RWPE2 (cell line): ENCODE measurements at regions not wholly inside any gene's neighbourhood (a gene's known extent, or its start where the extent isn't known, plus 50 kb on each side); places are given as distances from the start of the nearest gene placed in this dataset.

ENCODE experiments used
- ATAC-seq: fragments of 200-7000 bp; cut with Tn5 transposase; 3 replicates; pipeline ENCODE4 v1.9.1; 2021; ENCODE audit warnings: low read depth
- DNase-seq: peaks from one replicate; pipeline ENCODE4 v3.0.0-alpha.2; 2020; ENCODE audit warnings: low spot score
- H3K27ac ChIP-seq: fragments of 450-650 bp; 2 replicates; pipeline ENCODE4 v1.5.1; 2017; ENCODE audit warnings: mild to moderate bottlenecking; ENCODE audit not compliant: poor library complexity, severe bottlenecking
- H3K27me3 ChIP-seq: fragments of 250-450 bp; sonication (Bioruptor Pico); 2 replicates; pipeline ENCODE4 v1.5.1; 2021; ENCODE audit warnings: mild to moderate bottlenecking, moderate library complexity; ENCODE audit not compliant: insufficient read depth, poor library complexity, severe bottlenecking
- H3K36me3 ChIP-seq: fragments of 250-450 bp; sonication (Bioruptor Pico); 2 replicates; pipeline ENCODE4 v1.5.1; 2020; ENCODE audit warnings: low read depth, mild to moderate bottlenecking, moderate library complexity
- H3K4me1 ChIP-seq: fragments of 250-450 bp; sonication (Bioruptor Pico); 2 replicates; pipeline ENCODE4 v1.5.1; 2021; ENCODE audit warnings: mild to moderate bottlenecking, moderate library complexity; ENCODE audit not compliant: insufficient read depth, poor library complexity, severe bottlenecking
- H3K4me3 ChIP-seq: fragments of 250-450 bp; sonication (Bioruptor Pico); 2 replicates; pipeline ENCODE4 v1.5.1; 2021; ENCODE audit warnings: mild to moderate bottlenecking, moderate library complexity; ENCODE audit not compliant: severe bottlenecking
- H3K9me3 ChIP-seq: fragments of 250-450 bp; sonication (Bioruptor Pico); 2 replicates; pipeline ENCODE4 v1.5.1; 2021; ENCODE audit warnings: mild to moderate bottlenecking, moderate library complexity; ENCODE audit not compliant: severe bottlenecking
- CTCF ChIP-seq: fragments of 450-650 bp; IDR thresholded peaks from one replicate; pipeline ENCODE4 v1.5.1; 2017; ENCODE audit warnings: mild to moderate bottlenecking, moderate library complexity; ENCODE audit not compliant: poor library complexity, severe bottlenecking

GRCh38 chr2:21401022-21401698 is 277.4 kb downstream of the TDRD15 start:
- no peak overlapping the region for H3K27ac ChIP-seq
- no peak overlapping the region for H3K4me3 ChIP-seq
- H3K9me3 ChIP-seq: no peaks in the 10 kb centered on the region
- no peaks in the 10 kb centered on the region for H3K27me3 ChIP-seq
- ATAC-seq (no peak), DNase-seq (no peak)
- no peaks in the 10 kb centered on the region for H3K36me3 ChIP-seq
- no peaks in the 10 kb centered on the region for H3K4me1 ChIP-seq
- no peak for TF ChIP-seq CTCF

GRCh38 chr2:21404137-21404536 is 280.4 kb downstream of the TDRD15 start:
- ATAC-seq (no peak), DNase-seq (no peak)
- no peak for TF ChIP-seq CTCF

GRCh38 chr2:21404827-21405625 is 281.3 kb downstream of the TDRD15 start:
- Histone ChIP-seq H3K4me3 (no peak overlapping the region), H3K9me3 (no peaks in the 10 kb centered on the region), H3K27ac (no peak overlapping the region), H3K4me1 (no peaks in the 10 kb centered on the region), H3K27me3 (no peaks in the 10 kb centered on the region), H3K36me3 (no peaks in the 10 kb centered on the region)
- DNase-seq (no peak), ATAC-seq (no peak)
- no peak for TF ChIP-seq CTCF

More at GRCh38 chr2:21404137-21404536, 280.4 kb downstream of the TDRD15 start:
- Histone ChIP-seq H3K27ac (no peak overlapping the region), H3K4me3 (no peak overlapping the region), H3K27me3 (no peaks in the 10 kb centered on the region), H3K36me3 (no peaks in the 10 kb centered on the region), H3K9me3 (no peaks in the 10 kb centered on the region), H3K4me1 (no peaks in the 10 kb centered on the region)

DNA sequence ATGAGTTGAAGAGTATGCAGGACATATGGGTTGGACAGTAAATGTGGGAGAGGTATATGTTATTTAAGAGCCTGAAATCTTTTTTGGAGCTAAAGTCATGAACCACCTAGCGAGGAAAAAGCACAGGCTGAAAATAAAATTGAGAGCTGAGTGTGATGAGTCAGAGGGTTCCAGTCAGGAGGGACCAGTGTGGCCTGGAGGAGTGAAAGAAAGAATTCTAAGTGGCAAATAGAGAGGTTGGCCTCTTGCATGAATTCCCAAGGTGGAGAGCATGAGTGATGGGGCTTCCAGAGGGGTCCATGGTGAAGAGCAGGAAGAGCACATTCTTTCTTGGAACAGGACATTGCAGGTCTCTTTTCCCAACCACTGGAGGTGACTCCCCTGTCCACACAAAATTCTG is 282.6 kb downstream of the TDRD15 start:
- no peak overlapping the region for H3K27ac ChIP-seq
- H3K4me3 ChIP-seq: no peak overlapping the region
- no peak for TF ChIP-seq CTCF
- no peaks in the 10 kb centered on the region for H3K27me3 ChIP-seq
- DNase-seq: no peak
- no peaks in the 10 kb centered on the region for H3K9me3 ChIP-seq
- no peak for ATAC-seq
- no peaks in the 10 kb centered on the region for H3K4me1 ChIP-seq
- H3K36me3 ChIP-seq: no peaks in the 10 kb centered on the region

DNA sequence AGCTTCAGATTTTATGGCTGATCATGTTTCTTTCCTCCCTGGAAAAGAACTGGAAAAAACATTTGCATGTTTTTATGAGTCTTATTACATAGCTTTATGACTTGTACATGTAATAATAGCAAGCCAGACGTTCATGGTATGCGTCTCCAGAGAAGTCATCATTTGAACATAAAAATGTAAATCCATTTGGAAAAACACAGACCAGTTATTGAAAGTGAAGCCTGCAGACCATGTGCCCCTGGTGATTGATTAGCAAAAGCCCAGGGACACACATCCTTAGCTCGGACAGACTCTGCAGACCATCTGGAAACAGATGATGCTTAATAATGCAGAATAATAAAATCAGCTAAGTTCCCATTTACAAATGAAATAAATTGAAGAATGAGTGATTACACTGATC is 283.1 kb downstream of the TDRD15 start:
- no peaks in the 10 kb centered on the region for H3K36me3 ChIP-seq
- no peaks in the 10 kb centered on the region for H3K27me3 ChIP-seq
- no peaks in the 10 kb centered on the region for H3K4me1 ChIP-seq
- no peak overlapping the region for H3K27ac ChIP-seq
- no peaks in the 10 kb centered on the region for H3K9me3 ChIP-seq
- no peak overlapping the region for H3K4me3 ChIP-seq
- no peak for DNase-seq
- no peak for ATAC-seq
- no peak for TF ChIP-seq CTCF
